ENCODE measurements at regions not wholly inside any gene's neighbourhood (a gene's known extent, or its start where the extent isn't known, plus 50 kb on each side); places are given as distances from the start of the nearest gene placed in this dataset.
A peak's percentile ranks its signal among the peaks of the same experiment; 100 is the strongest.
"Not testable (repeated sequence)": the region's sequence is repeated elsewhere in the genome, so short reads cannot be mapped to it uniquely, and the experiment has no call there.

DNA sequence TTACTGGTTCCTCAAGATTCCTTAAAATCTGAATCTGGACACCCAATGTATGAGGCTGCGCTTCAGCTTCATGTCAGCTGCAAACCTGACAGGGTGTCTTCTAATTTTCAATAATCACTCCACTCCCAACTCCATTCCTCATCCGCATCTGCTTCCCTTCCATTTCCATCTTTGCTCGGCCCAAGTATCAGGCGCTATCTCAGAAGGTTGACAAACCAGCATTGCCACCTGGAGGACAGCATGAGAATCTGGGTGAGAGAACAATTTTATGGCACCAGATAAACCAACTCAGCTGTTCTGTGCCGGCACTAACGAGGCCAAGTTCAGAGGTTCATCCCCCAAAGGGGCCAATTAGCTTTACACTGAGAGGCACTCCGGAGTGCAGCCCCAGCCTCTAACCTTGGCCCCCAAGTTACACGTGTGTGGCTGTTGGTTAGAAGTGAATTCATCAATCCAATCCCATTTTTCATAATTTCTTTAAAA, 79.1 kb upstream of the LMO2 start:
- DNase-seq (ENCODE audit: low read depth) = peak; percentile 52

DNA sequence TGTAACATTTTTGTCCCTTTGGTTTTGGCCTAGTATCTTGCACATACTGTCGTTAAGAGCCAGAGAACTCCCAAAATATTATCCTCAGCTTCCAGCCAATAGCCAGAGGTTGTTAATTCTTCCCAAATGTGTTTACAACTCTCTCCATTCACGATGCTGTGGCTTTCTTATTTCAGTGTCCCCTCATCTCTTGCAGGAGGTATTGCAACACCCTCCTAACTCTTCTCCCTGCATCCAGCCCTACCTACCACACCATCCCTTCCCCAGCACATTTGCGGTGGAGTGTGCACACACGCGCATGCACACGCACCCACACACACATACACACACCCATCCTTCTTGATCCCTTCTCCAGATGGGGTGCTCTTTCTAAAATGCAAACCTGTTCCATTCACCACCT, 75.6 kb upstream of the LMO2 start:
- no peak for DNase-seq (ENCODE audit: low read depth)

DNA sequence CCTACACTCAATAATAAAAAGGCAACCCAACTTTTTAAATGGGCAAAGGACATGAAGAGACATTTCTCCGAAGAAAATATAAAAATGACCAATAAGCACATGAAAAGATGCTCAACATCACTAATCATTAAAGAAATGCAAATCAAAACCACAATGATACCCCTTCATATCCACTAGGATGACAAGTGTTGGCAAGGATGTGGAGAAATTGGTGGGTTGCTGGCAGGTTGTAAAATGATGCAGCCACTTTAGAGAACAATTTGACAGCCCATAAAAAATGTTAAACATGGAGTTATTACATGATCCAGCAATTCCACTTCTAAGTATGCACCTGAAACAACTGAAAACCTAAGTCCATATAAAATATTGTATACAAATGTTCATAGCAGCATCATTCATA, 73.2 kb upstream of the LMO2 start:
- no peak for DNase-seq (ENCODE audit: low read depth)

DNA sequence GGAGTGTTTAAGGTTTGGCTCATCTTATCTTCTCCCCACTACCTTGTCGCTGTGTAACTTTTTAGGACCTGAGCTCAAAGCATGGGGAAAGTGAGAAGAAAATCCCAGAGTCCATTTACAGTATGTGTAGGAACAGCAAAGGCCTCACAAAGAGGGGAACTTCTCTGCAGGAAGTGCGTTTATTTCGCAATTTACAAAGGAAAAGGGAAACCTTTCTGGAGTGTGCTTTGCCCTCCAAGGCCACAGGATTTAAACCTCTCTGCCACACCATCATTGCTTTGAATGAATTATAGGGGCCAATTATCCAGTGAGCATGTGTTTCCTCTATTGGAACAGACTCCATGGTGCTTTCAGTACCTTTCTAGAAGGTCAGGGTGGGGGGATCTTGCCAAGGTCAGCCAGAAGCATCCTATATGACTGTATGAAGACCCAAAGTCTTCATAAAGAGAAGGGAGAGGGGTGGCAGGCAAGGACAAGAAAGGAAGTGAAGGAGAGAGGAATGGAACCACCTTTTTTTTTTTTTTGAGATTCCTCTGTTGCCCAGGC, 68.1 kb upstream of the LMO2 start:
- DNase-seq (ENCODE audit: low read depth) = no peak

DNA sequence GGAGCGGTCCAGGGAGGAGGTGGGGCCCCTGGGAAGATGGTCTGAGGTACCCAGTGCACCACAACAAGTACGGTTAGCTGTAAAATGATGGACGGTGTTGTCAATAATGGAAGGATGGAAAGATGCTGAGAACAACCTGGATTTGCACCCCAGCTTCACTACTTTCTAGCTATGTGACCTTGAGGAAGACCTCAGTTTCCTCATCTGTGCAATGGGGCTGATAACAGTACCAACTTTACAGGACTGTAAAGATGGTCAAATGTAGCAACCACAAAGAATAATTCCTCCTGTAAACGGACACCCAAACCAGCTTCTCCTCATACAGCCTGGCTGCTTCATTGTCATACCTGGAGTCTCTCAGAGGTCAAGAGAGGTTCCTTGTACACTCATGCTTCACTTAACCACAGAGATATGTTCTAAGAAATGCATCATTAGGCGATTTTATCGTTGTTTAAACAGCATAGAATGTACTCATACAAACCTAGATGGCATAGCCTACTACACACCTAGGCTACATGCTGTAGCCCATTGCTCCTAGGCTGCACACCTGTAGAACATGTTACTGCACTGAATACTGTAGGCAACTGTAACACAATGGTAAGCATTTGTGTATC, 65.5 kb upstream of the LMO2 start:
- no peak for DNase-seq (ENCODE audit: low read depth)

DNA sequence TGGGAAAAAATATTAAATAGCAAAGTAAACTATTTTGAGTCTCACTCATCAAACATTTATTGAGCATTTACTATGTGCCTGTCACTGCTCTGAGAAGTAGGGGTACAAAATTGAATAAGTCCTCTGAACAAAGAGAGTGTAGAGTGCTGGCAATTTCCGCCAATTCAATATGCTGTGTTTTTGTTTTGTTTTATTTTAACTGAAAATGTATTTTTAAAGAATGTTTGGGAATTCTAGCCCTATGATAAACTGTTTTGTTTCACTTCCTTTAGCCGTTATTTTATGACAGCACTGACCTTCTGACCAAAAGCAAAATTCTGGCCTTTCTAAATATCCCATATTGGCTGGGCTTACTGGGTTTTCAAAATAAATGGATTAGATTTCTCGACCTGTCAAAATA, 64.7 kb upstream of the LMO2 start:
- DNase-seq (ENCODE audit: low read depth) = no peak

DNA sequence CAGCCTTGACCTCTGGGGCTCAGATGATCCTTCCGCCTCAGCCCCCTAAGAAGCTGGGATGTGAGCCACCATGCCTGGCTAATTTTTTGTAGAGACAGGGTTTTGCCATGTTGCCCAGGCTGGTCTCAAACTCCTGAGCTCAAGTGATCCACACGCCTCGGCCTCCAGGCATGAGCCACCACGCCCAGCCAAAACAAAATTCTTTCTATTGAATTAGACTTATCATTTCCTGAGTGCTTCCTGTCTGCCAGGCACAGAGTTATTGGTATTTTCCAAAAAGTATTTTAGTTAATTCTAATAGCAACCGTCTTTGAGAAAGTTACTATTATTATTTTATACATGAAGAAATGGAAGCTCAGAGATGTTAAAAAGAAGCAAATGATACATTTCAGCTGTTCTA, 61.4 kb upstream of the LMO2 start:
- DNase-seq (ENCODE audit: low read depth) = no peak

DNA sequence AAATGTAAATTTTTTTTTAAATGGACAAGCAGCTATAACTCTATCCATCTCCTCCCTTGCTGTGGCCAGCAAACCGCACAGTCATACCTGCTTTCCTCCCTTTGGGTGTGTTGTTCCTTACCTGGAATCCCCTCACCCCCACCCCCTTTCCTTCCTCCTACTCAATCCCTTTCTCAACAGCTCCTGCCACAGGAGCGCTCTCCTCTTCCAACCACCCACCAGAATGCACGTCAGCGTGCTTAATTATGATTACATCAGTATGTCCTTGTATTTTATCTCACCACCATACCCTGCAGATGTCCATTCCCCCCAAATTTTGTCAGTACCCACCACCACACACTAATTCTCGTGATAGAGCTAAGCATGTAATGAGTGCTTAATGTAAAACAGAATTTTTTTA, 60.9 kb upstream of the LMO2 start:
- no peak for DNase-seq (ENCODE audit: low read depth)

DNA sequence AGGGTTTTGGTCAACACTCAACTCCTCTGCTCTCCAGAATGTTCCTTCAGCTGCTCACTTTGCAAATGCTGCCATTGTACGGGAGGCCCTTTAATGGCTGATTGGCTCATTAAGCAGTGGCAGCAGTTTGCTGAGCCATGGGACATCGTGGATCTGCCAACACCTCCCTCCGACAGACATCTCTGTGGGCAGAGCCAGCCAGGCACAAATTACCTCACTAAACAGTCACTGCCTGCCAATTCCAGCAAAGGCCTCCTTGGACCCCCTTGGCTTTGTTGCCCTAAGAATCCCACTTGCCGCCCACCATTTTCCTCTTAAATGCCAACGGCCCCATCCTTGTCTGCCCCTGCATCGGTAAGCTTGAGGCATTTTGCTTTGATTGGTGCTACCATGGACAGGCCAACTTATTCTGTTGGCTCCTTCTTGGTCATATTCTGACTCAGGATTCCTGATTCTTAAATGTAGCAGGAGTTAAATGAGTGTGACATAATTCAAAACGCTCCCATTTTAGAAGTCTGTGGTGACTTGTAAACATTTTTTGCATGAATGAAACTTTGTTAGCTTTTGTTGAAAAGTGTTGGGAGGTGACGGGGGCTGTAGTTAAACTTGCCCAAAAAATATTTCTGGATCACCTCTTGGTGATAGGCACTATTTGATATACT, 57.5 kb upstream of the LMO2 start:
- DNase-seq (ENCODE audit: low read depth) = no peak

DNA sequence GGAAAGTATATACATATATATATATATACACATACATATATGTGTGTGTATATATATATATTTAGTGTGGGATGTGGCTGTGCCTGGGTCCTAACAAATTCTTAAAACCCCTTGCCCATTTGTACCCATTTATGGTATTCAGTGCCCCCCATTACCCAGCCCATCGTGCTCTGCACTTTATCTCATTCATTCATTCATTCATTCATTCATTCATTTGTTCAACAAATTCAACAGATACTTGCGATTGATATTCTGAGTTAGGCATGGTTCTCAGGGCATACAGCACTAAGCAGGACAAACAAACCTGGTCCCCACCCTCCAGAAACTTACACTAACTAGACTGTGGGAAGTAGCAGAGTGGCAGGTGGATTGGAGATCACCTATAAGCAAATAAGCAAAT, 56.6 kb upstream of the LMO2 start:
- no peak for DNase-seq (ENCODE audit: low read depth)

DNA sequence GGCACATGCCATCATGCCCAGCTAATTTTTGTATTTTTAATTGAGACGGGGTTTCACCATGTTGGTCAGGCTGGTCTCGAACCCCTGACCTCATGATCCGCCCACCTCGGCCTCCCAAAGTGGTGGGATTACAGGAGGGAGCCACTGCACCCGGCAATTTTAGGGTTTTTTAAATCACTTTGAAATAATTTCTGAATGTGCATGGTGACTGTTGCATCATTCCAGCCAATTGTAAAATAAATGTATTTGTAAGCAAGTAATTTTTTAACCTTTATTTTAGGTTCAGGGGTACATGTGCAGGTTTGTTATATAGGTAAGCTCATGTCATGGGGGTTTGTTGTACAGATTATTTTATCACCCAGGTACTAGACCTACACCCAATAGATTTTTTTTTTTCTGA, 56.0 kb upstream of the LMO2 start:
- not testable (repeated sequence) for DNase-seq (ENCODE audit: low read depth)

DNA sequence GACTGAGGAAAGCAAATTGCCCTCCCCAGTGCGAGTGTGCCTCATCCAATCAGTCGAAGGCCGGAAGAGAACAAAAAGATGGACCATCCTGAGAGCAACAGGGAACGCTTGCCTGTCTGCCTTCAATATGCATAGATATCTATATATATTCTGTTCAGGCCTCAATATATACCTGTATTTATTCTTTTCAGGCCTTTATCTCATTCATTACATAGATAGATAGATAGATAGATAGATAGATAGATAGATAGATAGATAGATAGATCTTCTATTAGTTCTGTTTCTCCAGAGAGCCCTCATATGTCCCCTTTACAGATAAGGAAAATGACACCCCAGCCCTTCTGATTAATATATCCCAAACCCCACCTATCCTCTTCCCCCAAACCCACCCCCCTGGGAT, 55.1 kb upstream of the LMO2 start:
- DNase-seq (ENCODE audit: low read depth) = no peak

DNA sequence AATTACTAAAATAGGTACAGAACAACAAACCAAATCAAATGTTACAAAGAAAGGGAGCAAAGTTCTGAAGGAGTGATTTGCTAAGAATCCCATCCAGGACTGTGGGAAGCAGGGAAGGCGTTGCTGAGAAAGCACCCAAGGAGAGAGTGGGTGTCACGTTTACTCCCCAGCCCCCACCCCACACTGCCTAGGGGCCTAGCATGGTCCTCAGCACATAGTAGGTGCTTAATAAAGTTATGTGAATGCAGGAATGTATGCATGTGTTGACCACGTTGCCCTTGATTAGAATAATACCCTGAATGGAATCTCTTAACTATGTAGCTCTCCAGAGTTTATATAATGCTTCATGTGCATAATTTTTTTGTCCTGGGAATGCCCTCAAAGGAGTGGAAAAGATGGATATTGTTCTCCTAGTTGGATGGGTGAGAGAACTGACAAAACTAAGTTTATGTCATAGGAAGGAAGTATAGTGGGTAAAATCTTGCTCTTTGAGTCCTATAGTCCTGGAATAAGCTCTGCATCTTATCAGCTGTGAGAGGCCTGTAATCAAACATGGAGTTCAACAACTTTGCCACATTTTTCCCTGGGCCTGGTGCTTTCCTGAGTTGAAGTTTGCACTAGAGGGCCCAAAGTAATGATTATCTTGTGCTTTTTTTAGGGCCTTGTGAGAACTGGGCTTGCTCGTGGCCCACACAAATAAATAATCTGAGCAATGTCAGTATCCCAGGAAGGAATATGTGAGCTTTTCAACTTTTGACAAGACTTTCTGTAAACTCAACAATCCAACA, 53.8 kb upstream of the LMO2 start:
- no peak for DNase-seq (ENCODE audit: low read depth)

DNA sequence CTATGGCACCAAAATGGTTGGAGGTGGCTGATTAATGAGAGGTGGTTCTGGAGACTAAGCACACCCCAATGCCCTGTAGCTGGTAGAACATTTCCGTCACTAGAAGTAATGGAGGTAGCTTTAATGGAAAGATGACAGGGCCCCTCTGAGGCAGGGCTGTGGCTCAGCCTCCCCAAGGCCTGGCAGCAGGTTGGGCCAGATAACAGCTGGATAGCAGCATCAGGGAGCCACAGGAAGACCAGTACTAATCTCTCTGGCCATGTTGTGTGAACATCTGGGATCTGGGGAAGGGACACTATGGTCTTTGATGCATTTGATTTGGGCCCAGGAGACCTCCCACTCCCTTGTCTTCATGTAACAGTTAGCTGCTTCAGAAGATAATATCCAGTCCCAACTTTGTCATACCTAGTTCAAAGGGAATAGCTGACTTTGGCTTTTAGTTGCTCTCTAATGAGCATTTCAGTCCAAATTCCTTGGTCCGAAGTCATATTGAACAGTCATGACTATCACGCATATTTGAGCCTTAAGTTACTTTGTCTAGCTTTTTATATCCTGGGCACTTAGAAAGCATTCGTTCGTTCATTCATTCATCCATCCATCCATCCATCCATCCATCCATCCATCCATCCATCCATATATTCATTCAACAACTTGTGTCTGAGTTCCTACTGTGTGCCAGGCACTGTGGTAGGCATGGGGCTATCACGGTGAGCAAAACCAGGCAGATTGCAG, 53.0 kb upstream of the LMO2 start:
- DNase-seq (ENCODE audit: low read depth) = no peak

DNA sequence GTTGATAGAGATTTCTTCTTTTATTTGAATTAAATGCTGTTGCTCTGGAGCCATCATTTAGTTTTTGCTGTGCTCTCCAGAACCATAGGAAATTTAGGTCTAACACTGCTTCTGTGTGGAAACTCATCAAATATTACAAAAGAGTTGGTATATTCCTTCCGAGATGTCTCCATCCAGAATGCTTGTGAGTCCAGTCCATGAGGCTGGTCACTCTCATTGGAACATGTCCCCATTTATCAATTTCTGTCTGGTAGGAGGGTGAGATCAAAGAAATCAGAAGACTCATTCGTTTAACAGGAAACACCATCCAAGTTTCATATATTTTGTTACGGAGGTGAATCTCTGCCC, 52.4 kb upstream of the LMO2 start:
- no peak for DNase-seq (ENCODE audit: low read depth)

DNA sequence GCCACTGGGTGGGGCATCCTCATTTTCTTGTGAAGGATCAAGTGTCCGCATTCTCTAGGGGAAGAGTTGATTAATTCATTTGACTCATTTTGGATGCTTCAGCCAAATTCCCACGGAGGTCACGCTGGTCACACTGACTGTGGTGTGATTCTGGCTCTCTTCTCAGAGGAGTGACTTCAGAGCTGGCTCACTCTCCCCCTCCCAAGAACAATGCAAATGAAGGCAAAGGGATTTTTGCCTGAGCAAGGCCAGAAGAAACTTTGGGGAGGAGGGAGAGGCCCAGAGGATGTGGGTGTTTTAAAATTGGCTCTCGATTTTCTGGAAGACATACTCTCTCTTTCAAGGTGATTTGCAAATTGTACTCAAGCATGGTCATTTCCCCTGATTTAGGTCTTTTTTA, 51.1 kb upstream of the LMO2 start:
- peak; percentile 95 for DNase-seq (ENCODE audit: low read depth)

DNA sequence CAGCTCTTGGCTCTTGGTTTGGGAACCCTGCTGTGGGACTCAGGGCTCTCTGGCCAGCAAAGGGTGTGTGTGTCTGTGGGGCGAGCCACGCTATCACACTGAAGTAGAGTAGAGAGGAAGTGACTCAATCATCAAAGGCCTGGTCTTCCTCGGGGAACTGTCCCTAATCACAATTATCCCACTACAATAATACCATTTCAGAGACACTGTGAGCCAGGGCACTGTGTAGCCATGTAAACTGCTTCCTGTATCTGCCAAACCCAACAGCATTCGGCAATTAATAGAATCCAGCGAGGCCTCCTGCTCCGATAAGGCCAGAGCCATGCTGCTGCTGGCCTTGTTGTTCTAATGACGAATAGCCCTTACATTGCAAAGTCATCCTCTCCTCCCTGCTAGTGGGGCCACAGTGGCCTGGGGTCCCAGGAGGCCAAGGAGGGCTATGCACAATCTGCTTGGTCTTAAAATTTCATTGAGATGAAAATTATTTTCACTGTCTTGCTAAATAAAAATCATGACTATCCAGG, 49.8 kb upstream of the LMO2 start:
- DNase-seq (ENCODE audit: low read depth) = no peak
